GM18511 (cell line): ENCODE measurements at regions not wholly inside any gene's neighbourhood (a gene's known extent, or its start where the extent isn't known, plus 50 kb on each side); places are given as distances from the start of the nearest gene placed in this dataset.
"Not testable (repeated sequence)": the region's sequence is repeated elsewhere in the genome, so short reads cannot be mapped to it uniquely, and the experiment has no call there.

Source experiments
- ATAC-seq: cut with Tn5 transposase; IDR thresholded peaks from one replicate; pipeline ENCODE4 v1.9.1; 2021; ENCODE audit warnings: mild to moderate bottlenecking, moderate library complexity; ENCODE audit not compliant: unreplicated experiment

GRCh38 chr3:118167571-118167970 lies 867.1 kb downstream of the IGSF11 start:
- no peak for ATAC-seq

- no peak for ATAC-seq
Observed at GRCh38 chr3:118168175-118168574, 866.5 kb downstream of the IGSF11 start.

GRCh38 chr3:118171236-118171852 lies 863.3 kb downstream of the IGSF11 start:
- ATAC-seq, result no peak

GRCh38 chr3:118180853-118181252 lies 853.8 kb downstream of the IGSF11 start:
- no peak for ATAC-seq

DNA sequence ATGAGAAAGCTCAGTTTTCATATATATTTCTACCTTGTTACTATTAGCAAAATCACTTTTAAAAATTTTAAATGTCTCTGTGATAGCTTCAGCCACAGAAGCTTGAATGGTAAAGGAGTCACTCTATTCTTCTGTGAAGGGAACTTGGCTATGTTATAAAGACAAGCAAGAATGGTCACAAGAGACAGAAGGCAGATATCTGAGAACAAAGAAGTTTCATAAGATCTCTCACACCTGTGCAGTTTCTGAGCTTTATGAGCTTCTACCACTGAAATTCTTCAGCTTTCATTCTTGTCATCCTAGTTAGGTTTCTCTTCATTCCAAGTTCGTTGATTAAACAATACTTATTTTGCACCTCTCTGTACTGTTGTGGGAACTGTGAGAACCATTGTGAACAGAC lies 853.4 kb downstream of the IGSF11 start:
- no peak for ATAC-seq

DNA sequence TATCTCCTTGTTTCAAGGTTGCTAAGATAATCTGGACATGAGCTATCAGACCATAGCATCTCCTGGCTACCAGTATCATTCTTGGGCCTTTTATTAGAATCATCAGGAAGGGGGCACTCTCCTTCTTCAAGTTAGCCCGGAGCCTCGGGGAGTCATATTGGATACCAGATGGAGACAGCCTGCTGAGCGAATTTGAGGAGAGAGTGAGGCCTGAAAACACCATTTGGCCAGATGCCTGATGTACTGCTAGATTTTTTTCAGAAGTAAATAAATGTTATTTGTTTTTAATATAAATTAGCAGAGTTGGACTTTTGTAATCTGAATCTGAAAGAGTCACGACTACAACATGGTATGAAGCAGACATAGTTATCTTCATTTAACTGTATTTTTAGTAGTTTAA lies 848.6 kb downstream of the IGSF11 start:
- ATAC-seq, result no peak

DNA sequence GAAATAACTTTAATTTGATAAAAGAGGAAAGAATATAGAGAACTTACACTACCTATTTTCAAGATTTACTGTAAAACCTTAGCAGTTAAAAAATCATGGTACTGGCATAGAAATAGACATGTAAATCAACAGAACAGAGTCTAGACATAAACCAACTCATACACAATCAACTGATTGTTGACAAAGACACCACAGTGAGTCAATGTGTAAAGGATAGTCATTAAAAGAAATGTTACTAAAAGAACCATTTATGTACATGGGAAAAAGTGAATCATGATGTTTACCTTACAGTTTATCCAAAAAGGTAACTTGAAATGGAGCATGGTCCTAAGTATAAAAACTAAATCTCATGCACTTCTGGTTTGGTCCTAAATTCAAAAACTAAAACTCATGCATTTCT lies 847.4 kb downstream of the IGSF11 start:
- ATAC-seq, result no peak

DNA sequence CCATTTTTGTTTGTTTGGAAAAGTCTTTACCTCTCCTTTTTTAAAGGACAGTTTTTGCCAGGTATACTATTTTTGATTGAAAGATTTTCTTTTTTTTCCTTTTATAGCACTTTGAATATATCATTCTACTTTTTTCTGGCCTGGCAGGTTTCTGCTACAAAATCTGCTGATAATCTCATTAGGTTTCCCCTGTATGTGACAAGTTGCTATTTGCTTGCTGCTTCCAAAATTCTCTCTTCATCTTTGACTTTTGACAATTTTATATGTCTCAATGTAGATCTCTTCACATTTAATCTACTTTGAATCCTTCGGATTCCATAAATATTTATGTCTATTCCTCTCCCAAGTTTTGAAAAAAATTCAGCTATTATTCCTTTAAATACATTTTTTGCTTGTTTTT lies 838.5 kb downstream of the IGSF11 start:
- ATAC-seq, result no peak

DNA sequence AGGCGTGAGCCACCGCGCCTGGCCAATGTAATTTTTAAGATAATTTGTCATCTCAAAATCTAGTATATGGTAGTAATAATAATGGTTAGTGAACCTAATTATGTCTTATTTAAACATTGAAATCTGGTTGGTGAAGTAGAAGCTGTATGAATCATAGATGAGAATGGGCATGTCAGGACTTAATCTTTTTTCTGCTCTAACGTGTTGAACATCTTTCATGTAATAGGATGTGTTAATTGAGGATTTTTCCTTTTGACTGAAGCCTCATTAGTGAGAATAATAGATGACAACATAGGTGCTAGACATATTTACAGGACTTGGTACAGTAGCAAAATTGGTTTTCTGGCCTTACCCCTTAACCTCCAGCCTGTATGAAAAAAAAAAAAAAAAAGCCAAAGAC lies 835.6 kb downstream of the IGSF11 start:
- ATAC-seq, result no peak

- no peak for ATAC-seq
Observed at GRCh38 chr3:118204052-118204656, 830.5 kb downstream of the IGSF11 start.

DNA sequence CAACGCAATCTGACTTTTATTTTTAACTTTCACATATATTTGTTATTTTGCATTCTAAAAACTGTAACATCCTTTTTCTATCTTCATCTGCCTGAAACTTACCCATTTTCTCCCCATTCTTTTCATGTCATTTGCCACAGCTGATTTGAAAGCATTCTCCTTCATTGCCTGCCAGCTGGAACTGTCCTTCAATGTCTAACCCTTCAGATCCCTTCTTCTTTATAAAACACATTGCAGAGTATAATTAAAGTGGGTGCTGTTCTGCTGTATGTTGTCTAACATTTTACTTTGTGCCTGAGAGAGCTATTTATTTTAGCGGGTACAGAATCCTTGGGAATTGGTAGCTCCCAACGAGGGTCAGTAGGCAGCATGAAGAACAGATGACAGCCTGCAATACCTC lies 827.4 kb downstream of the IGSF11 start:
- ATAC-seq, result no peak

- ATAC-seq, result no peak
Observed at GRCh38 chr3:118208642-118209041, 826.0 kb downstream of the IGSF11 start.

GRCh38 chr3:118213892-118214291 lies 820.8 kb downstream of the IGSF11 start:
- no peak for ATAC-seq

DNA sequence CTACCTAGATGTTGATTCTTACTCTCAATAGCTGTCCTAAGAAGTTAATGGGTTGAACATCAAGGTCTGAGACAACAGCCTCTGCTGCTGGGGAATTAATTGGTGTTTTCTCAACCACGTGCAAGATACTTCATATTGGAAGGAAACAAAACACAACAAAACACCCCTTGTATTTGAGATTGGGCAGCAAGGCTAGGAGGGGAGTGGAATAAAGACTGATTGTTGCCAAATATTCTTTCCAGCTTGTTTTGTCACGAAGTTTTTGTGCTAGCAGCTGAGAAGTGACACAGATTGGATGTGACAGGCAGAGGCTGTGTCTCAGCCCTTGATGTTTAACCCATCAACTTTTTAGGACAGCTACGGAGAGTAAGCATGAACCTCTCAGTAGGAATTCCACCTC lies 808.4 kb downstream of the IGSF11 start:
- no peak for ATAC-seq

DNA sequence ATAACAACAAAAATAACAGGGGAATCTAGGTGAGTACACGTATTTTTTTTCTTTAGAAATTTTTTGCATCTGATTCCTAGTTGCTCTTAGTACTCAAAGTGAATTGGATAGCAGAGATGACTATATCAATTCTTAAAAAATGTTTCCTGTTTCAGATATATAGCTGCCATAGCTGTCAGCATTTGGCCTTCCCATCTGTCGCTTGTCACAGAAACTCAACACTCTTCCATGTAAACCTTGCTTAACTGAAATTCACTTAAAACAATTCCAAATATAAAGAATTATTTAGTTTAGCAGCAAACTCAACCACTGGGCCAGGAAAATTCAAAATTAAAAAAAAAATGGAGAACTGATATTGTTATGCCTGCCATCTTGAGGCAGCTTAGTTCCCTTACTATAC lies 807.5 kb downstream of the IGSF11 start:
- ATAC-seq, result no peak

- ATAC-seq, result no peak
Observed at GRCh38 chr3:118228151-118228550, 806.5 kb downstream of the IGSF11 start.

GRCh38 chr3:118229196-118229595 lies 805.5 kb downstream of the IGSF11 start:
- no peak for ATAC-seq

DNA sequence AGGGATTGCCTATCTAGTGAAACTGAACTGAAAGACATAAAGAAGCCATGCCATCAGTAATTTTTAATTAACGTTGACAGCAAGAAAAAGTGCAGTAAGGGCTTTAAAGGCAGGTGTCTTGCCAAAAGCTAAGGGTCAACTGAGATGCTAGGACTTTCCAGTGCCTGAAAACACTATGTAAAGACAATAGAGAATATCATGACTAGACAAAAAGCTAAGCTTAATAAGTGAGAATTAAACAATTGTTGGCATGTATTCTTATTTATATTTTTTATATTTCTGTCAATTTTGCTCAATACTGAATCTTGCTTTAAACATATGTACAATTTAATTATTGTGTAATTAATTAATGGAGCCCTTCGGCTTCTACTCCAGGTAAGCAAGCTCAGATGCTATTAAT lies 803.1 kb downstream of the IGSF11 start:
- no peak for ATAC-seq

- ATAC-seq, result no peak
Observed at GRCh38 chr3:118239253-118239652, 795.4 kb downstream of the IGSF11 start.

DNA sequence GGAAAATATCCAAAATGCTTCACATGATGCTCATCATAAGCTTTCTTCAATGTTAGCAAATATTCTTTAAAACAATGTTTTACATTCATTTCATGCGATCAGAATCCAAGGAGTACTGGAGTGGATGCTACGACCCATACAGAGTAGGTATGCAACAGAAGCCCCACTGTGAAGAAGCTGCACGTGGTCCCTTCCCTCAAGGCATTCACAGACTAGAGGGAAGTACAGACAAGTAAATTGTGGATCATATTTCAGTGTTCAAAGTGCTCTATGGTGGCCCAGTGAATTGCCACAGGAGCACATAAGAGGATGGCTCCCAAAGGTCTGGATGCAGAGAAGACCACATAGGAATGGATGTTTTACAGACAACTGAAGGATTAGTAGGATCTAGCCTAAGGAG lies 789.9 kb downstream of the IGSF11 start:
- no peak for ATAC-seq

DNA sequence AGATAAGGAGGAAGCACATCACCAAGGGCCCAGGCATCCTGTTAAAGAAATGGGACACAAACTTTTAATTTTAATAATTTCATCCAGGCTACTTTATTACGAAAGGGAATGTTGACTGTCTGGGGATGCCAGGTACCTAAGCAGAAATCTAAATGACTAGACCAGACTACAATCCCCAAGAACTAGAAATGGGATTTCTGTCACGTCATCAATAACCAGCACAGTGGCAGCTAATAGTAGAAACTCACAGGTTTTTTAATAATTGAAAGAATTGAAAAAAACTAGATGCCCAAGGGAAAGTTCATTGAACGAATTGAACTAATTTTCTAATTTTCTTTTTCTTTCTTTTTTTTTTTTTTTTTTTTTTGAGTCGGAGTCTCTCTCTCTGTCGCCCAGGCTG lies 789.3 kb downstream of the IGSF11 start:
- no peak for ATAC-seq

DNA sequence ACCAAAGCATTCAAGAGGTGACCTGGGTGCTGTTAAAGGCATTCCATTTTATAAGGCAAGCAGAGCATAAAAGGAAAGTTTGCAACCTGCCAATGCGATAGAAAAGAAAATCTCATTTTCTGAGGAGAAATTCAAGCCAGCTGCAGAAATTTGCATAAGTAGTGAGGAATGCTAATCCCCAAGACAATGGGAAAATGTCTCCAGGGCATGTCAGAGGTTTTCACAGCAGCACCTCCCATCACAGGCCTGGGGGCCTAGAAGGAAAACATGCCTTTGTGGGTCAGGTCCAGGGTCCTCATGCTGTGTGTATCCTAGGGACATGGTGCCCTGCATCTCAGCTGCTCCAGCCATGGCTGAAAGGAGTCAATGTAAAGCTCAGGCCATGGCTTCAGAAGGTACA lies 775.8 kb downstream of the IGSF11 start:
- not testable (repeated sequence) for ATAC-seq

- no peak for ATAC-seq
Observed at GRCh38 chr3:118262800-118263402, 771.7 kb downstream of the IGSF11 start.
